HepG2 (cell line): ENCODE measurements at regions not wholly inside any gene's neighbourhood (a gene's known extent, or its start where the extent isn't known, plus 50 kb on each side); places are given as distances from the start of the nearest gene placed in this dataset.

ENCODE experiments used
- ATAC-seq: fragments of 200-7000 bp; cut with Tn5 transposase; 3 replicates; pipeline ENCODE4 v1.9.1; 2020; ENCODE audit warnings: mild to moderate bottlenecking, moderate library complexity
- BruUV-seq: library from RNA; stranded (reverse); fragments of 400-500 nt; replicated peaks from 2 replicates; lab custom pipeline; 2021; lab: Mats Ljungman, UMichigan
- CTCF ChIA-PET: fragments of 300-600 bp; formaldehyde crosslinking; extraction: SDS; loops from one replicate; lab custom pipeline; 2021; ENCODE audit warnings: low total read pairs, inconsistent platforms, low intra/inter-chr PET ratio; lab: Yijun Ruan, JAX
- POLR2A ChIA-PET: fragments of 350-600 bp; sonication (Branson Sonifier 250); formaldehyde crosslinking; loops from one replicate; lab custom pipeline; 2020; ENCODE audit warnings: antibody characterized with exemption, inconsistent platforms; lab: Yijun Ruan, JAX
- DNase-seq: peaks from one replicate; pipeline ENCODE4 v3.0.0-alpha.2; 2015; ENCODE audit warnings: low spot score
- FAIRE-seq: peaks from 3 replicates; lab custom pipeline; 2011; peaks lifted over from hg19 to GRCh38; lab: Jason Lieb, UNC
- H2AFZ ChIP-seq: one replicate; pipeline ENCODE4 v1.6.1; 2011; ENCODE audit warnings: low read length, inconsistent platforms
- H3K27ac ChIP-seq: fragments of 300-600 bp; 3 replicates; pipeline ENCODE4 v1.8.0; 2011; ENCODE audit warnings: mixed run types, mild to moderate bottlenecking, mixed read lengths, low read length, inconsistent platforms; ENCODE audit not compliant: insufficient read depth; ENCODE audit errors: extremely low read length
- H3K27me3 ChIP-seq, 2 experiments: fragments of 200-600 bp in 1 of 2; 2 replicates in 1 of 2; 3 replicates in 1 of 2; pipeline versions ENCODE4 v1.6.0 to v1.8.0; 2011; ENCODE audit warnings: low read length in 2 of 2, mild to moderate bottlenecking in 2 of 2, moderate library complexity in 2 of 2, inconsistent platforms in 1 of 2; ENCODE audit not compliant: insufficient read depth in 2 of 2, control insufficient read depth in 1 of 2
- H3K36me3 ChIP-seq, 2 experiments: fragments of 200-600 bp in 1 of 2; replicated peaks in 1 of 2; 2 replicates in 1 of 2; 3 replicates in 1 of 2; pipeline versions ENCODE4 v1.5.1 to v1.8.0; 2011; ENCODE audit warnings: low read length in 2 of 2, inconsistent platforms in 1 of 2; ENCODE audit not compliant: insufficient read depth in 2 of 2, control insufficient read depth in 1 of 2
- H3K4me1 ChIP-seq: 2 replicates; pipeline ENCODE4 v1.5.1; 2012; ENCODE audit warnings: low read length, inconsistent platforms; ENCODE audit not compliant: insufficient read depth
- H3K4me2 ChIP-seq: 2 replicates; pipeline ENCODE4 v1.6.0; 2011; ENCODE audit warnings: low read depth, low read length, inconsistent platforms
- H3K4me3 ChIP-seq, 3 experiments: fragments of 200-600 bp in 1 of 3; sonication (generic), shearing (Covaris generic) in 1 of 3; replicated peaks in 1 of 3; 2 replicates each; pipeline ENCODE4 v1.5.1; 2011 to 2016; ENCODE audit warnings: low read length in 3 of 3, inconsistent platforms in 2 of 3, low read depth in 2 of 3, mild to moderate bottlenecking in 2 of 3, control low read depth in 1 of 3, mixed read lengths in 1 of 3; ENCODE audit not compliant: insufficient read depth in 1 of 3
- H3K79me2 ChIP-seq: one replicate; pipeline ENCODE4 v1.6.1; 2011; ENCODE audit warnings: low read length, inconsistent platforms; ENCODE audit not compliant: insufficient read depth
- H3K9ac ChIP-seq: 2 replicates; pipeline ENCODE4 v1.6.0; 2011; ENCODE audit warnings: mild to moderate bottlenecking, low read depth, low read length, inconsistent platforms; ENCODE audit not compliant: insufficient read depth
- H3K9me3 ChIP-seq: 2 replicates; pipeline ENCODE4 v1.5.1; 2012; ENCODE audit warnings: mild to moderate bottlenecking, low read length
- H4K20me1 ChIP-seq: 2 replicates; pipeline ENCODE4 v1.6.0; 2011; ENCODE audit warnings: inconsistent platforms, mild to moderate bottlenecking, low read length, moderate library complexity; ENCODE audit not compliant: insufficient read depth
- BCL6 ChIP-seq: IDR thresholded peaks from 2 replicates; pipeline ENCODE4 v1.6.1; 2016; ENCODE audit warnings: missing genetic modification reagents, missing compliant biosample characterization
- ZBTB7B ChIP-seq: sonication (generic); formaldehyde crosslinking; IDR thresholded peaks from 2 replicates; pipeline ENCODE4 v1.4.0; 2020; ENCODE audit warnings: missing genetic modification reagents
- ZNF101 ChIP-seq: sonication (generic); formaldehyde crosslinking; IDR thresholded peaks from 2 replicates; pipeline ENCODE4 v1.4.0; 2020; ENCODE audit warnings: mild to moderate bottlenecking, low read depth, missing genetic modification reagents, borderline replicate concordance
- ZNF138 ChIP-seq: sonication (generic); formaldehyde crosslinking; IDR thresholded peaks from 2 replicates; pipeline ENCODE4 v1.5.0; 2020; ENCODE audit warnings: mild to moderate bottlenecking, low read depth, missing genetic modification reagents
- ZNF253 ChIP-seq: sonication (generic); formaldehyde crosslinking; IDR thresholded peaks from 2 replicates; pipeline ENCODE4 v1.8.0; 2022; ENCODE audit warnings: mild to moderate bottlenecking, missing genetic modification reagents, borderline replicate concordance
- ZNF296 ChIP-seq: sonication (generic); formaldehyde crosslinking; conservative IDR thresholded peaks from 2 replicates; pipeline ENCODE4 v1.5.0; 2020; ENCODE audit warnings: mild to moderate bottlenecking, missing genetic modification reagents
- ZNF33B ChIP-seq: sonication (generic); formaldehyde crosslinking; IDR thresholded peaks from 2 replicates; pipeline ENCODE4 v1.5.1; 2020; ENCODE audit warnings: mild to moderate bottlenecking, missing genetic modification reagents
- ZNF468 ChIP-seq: sonication (generic); formaldehyde crosslinking; IDR thresholded peaks from 2 replicates; pipeline ENCODE4 v1.8.0; 2022; ENCODE audit warnings: mild to moderate bottlenecking, moderate library complexity, missing genetic modification reagents
- WGBS: methylation state at CpG from one replicate; pipeline ENCODE4 v1.1.6; 2017; ENCODE audit warnings: low lambda C conversion rate; 5-methylcytosine and 5-hydroxymethylcytosine counted together
- in situ Hi-C: cut with HindIII; loops from 2 replicates; pipeline ENCODE4 v1.10.0; 2017; ENCODE audit warnings: low pct_unique_long_range_greater_than_20kb; ENCODE audit not compliant: extremely low pct_ligation_motif_present
- intact Hi-C: fragments of 100-400 bp; cut with micrococcal nuclease; formaldehyde crosslinking; loops from one replicate; pipeline ENCODE4 v1.10.0; 2022; ENCODE audit not compliant: unreplicated experiment
- TF ChIP-seq, protein P1 (sequence below): sonication (generic); formaldehyde crosslinking; IDR thresholded peaks from 2 replicates; pipeline ENCODE4 v1.4.0; 2020; ENCODE audit warnings: missing genetic modification reagents, borderline replicate concordance
- TF ChIP-seq, protein P2 (sequence below): sonication (generic); formaldehyde crosslinking; IDR thresholded peaks from 2 replicates; pipeline ENCODE4 v1.4.0; 2020; ENCODE audit warnings: missing genetic modification reagents

DNA sequence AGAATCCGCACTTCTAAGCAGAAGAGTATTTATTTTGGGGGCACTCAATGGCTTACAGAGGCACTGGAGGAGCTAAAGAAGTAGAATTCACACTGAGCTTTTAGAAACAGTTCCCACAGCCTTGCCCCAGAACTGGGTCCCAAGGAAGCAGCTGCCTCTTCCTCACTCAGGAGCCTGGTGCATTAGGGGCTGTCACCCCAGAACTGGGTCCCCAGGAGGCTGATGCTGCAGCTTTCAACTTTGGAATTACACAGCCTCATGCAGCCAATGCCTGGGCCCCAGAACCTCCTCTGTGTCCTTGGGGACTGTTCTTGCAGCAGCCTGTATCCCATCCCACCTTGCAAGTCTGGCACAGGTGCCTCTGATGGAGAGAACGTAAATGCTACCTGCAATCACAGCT lies 96.4 kb downstream of the DACT2 start:
- no peaks in the 10 kb centered on the region for H4K20me1 ChIP-seq
- intact Hi-C loops = no loop called here
- POLR2A ChIA-PET = no interaction called here
- peaks cover 13% of the 10 kb centered on the region for H3K4me1 ChIP-seq
- ATAC-seq = no peak
- H3K27me3 ChIP-seq = peaks cover 6 to 70% of the 10 kb centered on the region in 2 experiments; a peak in 4 of 5 replicates
- H3K9me3 ChIP-seq = no peaks in the 10 kb centered on the region
- WGBS = 35% methylated on average over 2 of the region's 2 CpGs
- no peak for FAIRE-seq
- no TSS peak for BruUV-seq
- DNase-seq = no peak
- no peak overlapping the region for H2AFZ ChIP-seq
- in situ Hi-C loops = no loop called here
- no peak overlapping the region for H3K27ac ChIP-seq
- CTCF ChIA-PET = no interaction called here
- H3K36me3 ChIP-seq = no peaks in the 10 kb centered on the region
- H3K79me2 ChIP-seq = no peaks in the 10 kb centered on the region
- H3K4me2 ChIP-seq = no peak overlapping the region
- H3K9ac ChIP-seq = no peak overlapping the region
- TF ChIP-seq, protein P1, sequence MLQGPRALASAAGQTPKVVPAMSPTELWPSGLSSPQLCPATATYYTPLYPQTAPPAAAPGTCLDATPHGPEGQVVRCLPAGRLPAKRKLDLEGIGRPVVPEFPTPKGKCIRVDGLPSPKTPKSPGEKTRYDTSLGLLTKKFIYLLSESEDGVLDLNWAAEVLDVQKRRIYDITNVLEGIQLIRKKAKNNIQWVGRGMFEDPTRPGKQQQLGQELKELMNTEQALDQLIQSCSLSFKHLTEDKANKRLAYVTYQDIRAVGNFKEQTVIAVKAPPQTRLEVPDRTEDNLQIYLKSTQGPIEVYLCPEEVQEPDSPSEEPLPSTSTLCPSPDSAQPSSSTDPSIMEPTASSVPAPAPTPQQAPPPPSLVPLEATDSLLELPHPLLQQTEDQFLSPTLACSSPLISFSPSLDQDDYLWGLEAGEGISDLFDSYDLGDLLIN (CRISPR knock-in tag) = no peak
- no peak for TF ChIP-seq ZNF468
- H3K4me3 ChIP-seq = no peak overlapping the region

DNA sequence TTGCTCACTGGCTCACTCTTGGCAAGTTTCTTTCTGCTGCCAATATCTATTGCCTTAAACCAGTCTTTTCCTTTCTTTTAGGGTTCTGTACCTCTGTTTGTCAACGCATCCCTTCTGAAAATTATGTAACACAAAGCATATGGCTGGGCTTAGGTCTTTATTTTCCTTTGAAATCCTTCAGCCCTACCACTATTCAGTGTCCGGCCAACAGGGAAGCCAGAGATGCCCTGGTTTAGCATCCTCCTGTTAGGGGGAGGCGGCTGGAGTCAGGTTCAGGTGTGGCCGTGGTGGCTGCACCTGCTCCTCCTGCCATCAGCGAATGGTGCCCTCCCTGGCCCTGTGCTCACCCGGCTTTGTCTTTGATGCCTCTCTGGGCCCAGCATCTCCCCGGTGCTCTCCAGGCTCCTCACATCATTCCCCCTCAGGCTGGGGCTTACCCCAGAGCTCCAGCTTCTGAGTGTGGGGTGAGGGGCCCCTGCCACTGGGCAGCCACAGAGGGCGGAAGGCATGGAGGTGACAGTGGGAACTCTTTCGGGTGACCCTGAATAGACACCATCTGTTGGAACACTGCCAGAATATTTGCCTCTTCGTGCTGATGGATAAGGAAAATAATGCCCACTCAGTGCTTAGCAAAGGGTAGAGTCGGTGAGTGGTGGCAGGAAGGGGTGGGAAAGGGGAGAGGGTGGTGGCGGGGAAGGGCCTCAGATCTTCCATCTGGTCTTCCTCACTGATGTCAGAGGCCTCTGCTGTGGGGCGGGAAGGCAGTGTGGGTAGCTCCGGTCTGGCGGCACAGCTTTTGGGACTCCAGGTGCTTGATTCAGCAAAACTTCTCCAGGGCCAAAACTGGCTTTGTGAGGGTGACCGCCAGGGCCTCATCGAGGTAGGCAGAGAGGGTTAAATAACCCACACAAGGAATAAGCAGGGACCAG lies 97.2 kb downstream of the DACT2 start:
- Histone ChIP-seq H2AFZ (no peak overlapping the region), H3K9ac (no peak overlapping the region), H3K36me3 (no peaks in the 10 kb centered on the region), H4K20me1 (no peaks in the 10 kb centered on the region), H3K9me3 (no peaks in the 10 kb centered on the region), H3K4me3 (no peak overlapping the region), H3K27me3 (peaks cover 6 to 78% of the 10 kb centered on the region in 2 experiments; a peak in 4 of 5 replicates), H3K79me2 (no peaks in the 10 kb centered on the region), H3K4me1 (peaks cover 13% of the 10 kb centered on the region), H3K4me2 (no peak overlapping the region), H3K27ac (no peak overlapping the region)
- no peak for ATAC-seq
- 52% methylated on average over 17 of the region's 17 CpGs for WGBS
- intact Hi-C loops (no loop called here), in situ Hi-C loops (no loop called here)
- DNase-seq = no peak
- no TSS peak for BruUV-seq
- POLR2A ChIA-PET = no interaction called here
- CTCF ChIA-PET = no interaction called here
- no peak for FAIRE-seq
- TF ChIP-seq ZNF101 (CRISPR knock-in tag) (no peak), ZNF253 (CRISPR knock-in tag) (no peak), BCL6 (CRISPR knock-in tag) (no peak), ZNF33B (CRISPR knock-in tag) (no peak), ZNF138 (CRISPR knock-in tag) (no peak), ZNF296 (CRISPR knock-in tag) (no peak), ZBTB7B (CRISPR knock-in tag) (no peak)
- TF ChIP-seq, protein P2, sequence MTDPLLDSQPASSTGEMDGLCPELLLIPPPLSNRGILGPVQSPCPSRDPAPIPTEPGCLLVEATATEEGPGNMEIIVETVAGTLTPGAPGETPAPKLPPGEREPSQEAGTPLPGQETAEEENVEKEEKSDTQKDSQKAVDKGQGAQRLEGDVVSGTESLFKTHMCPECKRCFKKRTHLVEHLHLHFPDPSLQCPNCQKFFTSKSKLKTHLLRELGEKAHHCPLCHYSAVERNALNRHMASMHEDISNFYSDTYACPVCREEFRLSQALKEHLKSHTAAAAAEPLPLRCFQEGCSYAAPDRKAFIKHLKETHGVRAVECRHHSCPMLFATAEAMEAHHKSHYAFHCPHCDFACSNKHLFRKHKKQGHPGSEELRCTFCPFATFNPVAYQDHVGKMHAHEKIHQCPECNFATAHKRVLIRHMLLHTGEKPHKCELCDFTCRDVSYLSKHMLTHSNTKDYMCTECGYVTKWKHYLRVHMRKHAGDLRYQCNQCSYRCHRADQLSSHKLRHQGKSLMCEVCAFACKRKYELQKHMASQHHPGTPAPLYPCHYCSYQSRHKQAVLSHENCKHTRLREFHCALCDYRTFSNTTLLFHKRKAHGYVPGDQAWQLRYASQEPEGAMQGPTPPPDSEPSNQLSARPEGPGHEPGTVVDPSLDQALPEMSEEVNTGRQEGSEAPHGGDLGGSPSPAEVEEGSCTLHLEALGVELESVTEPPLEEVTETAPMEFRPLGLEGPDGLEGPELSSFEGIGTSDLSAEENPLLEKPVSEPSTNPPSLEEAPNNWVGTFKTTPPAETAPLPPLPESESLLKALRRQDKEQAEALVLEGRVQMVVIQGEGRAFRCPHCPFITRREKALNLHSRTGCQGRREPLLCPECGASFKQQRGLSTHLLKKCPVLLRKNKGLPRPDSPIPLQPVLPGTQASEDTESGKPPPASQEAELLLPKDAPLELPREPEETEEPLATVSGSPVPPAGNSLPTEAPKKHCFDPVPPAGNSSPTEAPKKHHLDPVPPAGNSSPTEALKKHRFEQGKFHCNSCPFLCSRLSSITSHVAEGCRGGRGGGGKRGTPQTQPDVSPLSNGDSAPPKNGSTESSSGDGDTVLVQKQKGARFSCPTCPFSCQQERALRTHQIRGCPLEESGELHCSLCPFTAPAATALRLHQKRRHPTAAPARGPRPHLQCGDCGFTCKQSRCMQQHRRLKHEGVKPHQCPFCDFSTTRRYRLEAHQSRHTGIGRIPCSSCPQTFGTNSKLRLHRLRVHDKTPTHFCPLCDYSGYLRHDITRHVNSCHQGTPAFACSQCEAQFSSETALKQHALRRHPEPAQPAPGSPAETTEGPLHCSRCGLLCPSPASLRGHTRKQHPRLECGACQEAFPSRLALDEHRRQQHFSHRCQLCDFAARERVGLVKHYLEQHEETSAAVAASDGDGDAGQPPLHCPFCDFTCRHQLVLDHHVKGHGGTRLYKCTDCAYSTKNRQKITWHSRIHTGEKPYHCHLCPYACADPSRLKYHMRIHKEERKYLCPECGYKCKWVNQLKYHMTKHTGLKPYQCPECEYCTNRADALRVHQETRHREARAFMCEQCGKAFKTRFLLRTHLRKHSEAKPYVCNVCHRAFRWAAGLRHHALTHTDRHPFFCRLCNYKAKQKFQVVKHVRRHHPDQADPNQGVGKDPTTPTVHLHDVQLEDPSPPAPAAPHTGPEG (CRISPR knock-in tag) = no peak
